ENCODE measurements at regions not wholly inside any gene's neighbourhood (a gene's known extent, or its start where the extent isn't known, plus 50 kb on each side); places are given as distances from the start of the nearest gene placed in this dataset.

GRCh38 chr2:21643180-21643579 lies 519.4 kb downstream of the TDRD15 start:
- intact Hi-C loops (cut with DNase I) = no loop called here
- DNase-seq (ENCODE audit: low spot score) = no peak

GRCh38 chr2:21644266-21644665 lies 520.5 kb downstream of the TDRD15 start:
- intact Hi-C loops (cut with DNase I) = no loop called here
- DNase-seq (ENCODE audit: low spot score) = no peak

- no peak for DNase-seq (ENCODE audit: low spot score)
- intact Hi-C loops (cut with DNase I) = no loop called here
Observed at GRCh38 chr2:21646345-21646744, 522.6 kb downstream of the TDRD15 start.

GRCh38 chr2:21650569-21650968 lies 526.8 kb downstream of the TDRD15 start:
- no peak for DNase-seq (ENCODE audit: low spot score)
- intact Hi-C loops (cut with DNase I) = no loop called here

DNA sequence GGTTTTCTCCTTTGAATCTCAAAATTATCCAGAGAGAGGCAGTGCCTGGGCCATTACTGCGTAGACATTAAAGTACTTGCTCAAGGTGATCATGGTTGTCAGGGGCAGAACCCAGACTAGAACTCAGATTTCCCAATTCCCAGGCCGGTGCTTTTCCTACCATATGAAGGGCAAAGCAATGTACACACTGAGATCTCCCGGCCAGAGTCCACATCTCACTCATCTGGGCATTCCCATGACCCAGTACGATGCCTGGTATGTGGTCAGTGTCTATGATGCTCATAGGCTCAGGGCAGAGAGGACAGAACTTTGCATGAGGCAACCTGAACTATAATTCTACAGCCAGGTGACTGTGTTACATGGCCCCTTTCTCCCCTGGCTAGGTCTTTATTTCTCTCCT lies 531.4 kb downstream of the TDRD15 start:
- no peak for DNase-seq (ENCODE audit: low spot score)
- intact Hi-C loops (cut with DNase I) = no loop called here

DNA sequence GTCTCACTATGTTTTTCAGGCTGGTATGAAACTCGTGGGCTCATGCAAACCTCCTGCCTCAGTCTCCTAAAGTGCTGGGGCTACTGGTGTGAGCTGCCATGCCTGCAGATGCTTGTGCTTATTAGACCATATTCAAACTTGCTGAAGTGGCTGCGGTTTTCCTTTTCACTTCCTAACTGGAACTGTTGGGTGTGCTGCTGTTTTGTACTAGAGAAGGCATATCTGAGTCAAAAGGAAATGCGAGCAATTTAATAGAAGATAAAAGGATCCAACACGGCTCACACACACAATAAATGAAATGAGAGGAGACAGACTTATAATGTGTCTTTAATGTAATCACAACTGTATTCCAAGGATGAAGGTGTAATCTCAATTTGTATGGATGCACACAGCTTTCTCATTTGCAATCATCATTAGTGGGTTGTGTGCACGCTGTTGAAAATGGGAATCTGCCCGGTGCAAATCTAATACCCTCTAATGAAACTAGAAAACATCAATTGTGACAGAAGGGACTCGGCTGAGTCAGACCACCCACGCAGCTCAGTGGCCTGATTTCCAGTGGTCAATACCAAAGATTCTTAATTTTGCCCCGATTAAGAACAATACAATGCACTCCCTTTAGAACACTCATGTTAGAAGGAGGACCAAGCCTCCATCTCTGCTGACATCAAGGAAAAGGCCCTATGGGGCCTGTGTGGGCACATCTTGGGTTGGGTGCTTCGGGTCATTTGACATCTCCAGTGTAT lies 532.7 kb downstream of the TDRD15 start:
- intact Hi-C loops (cut with DNase I) = no loop called here
- no peak for DNase-seq (ENCODE audit: low spot score)

GRCh38 chr2:21657445-21657844 lies 533.7 kb downstream of the TDRD15 start:
- no peak for DNase-seq (ENCODE audit: low spot score)
- intact Hi-C loops (cut with DNase I) = no loop called here

- DNase-seq (ENCODE audit: low spot score) = no peak
- intact Hi-C loops (cut with DNase I) = no loop called here
Observed at GRCh38 chr2:21658269-21658668, 534.5 kb downstream of the TDRD15 start.

DNA sequence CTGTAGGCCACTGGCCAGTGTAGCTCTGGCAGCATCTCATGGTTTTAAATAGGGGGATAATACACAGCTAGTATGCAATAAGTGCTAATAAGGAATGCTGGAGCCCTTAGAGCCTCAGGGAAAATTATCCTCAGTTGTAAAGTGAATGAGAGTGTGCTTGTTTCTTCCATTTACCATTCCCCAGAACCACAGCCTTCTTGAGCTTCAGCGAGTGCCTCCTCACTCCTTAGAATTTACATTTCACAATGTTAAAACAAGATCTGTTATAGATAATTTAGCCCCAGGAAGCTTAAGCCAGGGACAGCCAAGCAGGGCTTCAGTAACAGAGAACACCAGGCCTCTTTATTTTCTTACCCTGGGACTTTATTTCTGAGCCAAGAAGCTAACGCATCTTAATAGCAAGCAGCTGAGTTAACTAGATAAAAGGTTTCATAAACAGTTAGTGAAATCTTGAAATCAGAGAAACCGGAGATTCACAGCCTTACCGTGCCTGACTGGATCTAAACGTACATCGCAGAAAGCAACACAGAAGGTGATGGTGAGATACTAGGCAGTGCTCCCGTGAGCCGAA lies 535.2 kb downstream of the TDRD15 start:
- intact Hi-C loops (cut with DNase I) = no loop called here
- DNase-seq (ENCODE audit: low spot score) = no peak

DNA sequence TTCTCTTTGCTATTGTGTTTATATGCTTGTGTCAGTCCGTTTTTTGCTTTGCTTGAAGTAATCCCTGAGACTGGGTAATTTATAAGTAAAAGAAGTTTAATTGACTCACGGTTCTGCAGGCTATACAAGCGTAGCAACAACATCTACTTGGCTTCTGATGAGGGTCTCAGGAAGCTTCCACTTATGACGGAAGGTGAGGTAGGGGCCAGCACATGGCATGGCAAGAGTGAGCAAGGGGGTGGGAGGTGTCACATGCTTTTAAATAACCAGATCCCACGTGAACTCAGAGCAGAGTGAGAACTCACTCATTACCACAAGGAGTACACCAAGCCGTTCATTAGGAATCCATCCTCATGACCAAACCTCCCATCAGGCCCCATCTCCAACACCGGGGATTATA lies 540.3 kb downstream of the TDRD15 start:
- intact Hi-C loops (cut with DNase I) = no loop called here
- DNase-seq (ENCODE audit: low spot score) = no peak

DNA sequence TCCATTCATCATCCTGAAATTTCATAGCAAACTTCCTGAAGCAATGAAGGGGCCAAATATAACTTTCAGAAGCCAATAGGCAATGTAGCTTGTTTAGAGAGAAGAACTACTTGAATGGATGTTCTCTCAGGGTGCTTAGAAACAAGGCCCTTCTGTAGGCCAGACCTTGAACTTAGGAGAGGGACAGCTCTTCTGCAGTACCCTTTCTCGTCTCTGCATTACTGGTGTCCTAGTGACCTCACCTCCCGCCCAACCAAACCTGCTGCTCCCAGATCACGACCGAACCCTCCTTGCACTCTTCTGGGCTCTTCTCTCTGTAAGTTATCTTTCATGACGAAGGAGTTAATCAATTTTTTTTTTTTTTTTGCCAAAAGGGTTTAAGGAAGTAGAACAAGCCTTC lies 543.9 kb downstream of the TDRD15 start:
- intact Hi-C loops (cut with DNase I) = no loop called here
- DNase-seq (ENCODE audit: low spot score) = no peak

GRCh38 chr2:21668078-21668710 lies 544.4 kb downstream of the TDRD15 start:
- intact Hi-C loops (cut with DNase I) = no loop called here
- no peak for DNase-seq (ENCODE audit: low spot score)

GRCh38 chr2:21676041-21676440 lies 552.3 kb downstream of the TDRD15 start:
- no peak for DNase-seq (ENCODE audit: low spot score)
- intact Hi-C loops (cut with DNase I) = no loop called here

DNA sequence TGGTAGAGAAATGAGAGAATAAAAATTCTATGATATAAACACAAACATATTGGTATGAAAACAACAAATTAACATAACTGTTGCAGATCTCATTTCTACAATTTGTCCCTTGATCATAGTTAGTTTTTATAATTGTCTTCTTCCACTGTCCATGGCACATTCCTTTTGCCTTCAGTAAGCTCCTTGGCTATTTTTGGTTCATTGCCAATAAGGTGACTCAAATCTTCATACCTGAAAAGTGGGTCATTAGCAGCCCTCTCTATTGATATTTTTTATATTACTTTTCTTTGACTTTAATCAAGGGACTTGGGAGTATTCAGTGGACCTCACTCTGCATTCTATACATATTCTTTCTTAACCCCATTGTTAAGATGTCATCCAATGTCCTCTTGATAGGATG lies 552.9 kb downstream of the TDRD15 start:
- intact Hi-C loops (cut with DNase I) = no loop called here
- no peak for DNase-seq (ENCODE audit: low spot score)

DNA sequence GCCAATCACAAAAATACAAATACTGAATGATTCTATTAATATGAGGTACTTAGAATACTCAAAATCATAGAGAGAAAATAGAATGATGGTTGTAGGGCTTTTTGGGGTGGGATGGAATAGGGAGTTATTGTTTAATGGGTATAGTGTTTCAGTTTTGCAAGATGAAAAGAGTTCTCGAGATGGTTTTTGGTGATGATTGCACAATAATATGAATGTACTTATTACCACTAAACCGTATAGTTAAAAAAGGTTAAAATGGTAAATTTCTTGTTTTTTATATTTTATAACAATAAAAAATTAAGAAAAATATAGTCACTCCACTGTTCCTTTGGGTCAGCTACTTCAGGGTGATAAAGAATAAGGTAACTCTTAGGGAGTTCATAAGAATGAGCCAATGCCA lies 560.1 kb downstream of the TDRD15 start:
- DNase-seq (ENCODE audit: low spot score) = no peak
- intact Hi-C loops (cut with DNase I) = no loop called here

DNA sequence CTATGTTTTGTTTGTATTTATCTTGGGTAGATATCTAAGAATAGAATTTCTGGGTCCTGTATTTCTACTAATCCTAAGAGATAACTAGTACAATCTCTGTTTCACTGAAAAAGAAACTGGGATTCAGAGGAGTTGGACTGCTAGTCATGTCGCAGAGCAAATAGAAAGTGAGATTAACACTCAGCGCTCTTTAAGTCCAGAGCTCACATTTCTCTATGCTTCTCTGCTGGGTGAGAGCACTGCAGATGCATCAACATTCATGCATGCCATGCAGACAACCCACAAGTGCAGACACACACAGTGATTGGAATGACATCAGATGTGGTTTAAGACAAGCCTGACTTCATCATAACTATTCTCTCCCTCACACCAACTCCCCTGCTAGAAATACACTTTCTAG lies 563.8 kb downstream of the TDRD15 start:
- DNase-seq (ENCODE audit: low spot score) = no peak
- intact Hi-C loops (cut with DNase I) = no loop called here

GRCh38 chr2:21690005-21690404 lies 566.2 kb downstream of the TDRD15 start:
- DNase-seq (ENCODE audit: low spot score) = no peak
- intact Hi-C loops (cut with DNase I) = no loop called here

DNA sequence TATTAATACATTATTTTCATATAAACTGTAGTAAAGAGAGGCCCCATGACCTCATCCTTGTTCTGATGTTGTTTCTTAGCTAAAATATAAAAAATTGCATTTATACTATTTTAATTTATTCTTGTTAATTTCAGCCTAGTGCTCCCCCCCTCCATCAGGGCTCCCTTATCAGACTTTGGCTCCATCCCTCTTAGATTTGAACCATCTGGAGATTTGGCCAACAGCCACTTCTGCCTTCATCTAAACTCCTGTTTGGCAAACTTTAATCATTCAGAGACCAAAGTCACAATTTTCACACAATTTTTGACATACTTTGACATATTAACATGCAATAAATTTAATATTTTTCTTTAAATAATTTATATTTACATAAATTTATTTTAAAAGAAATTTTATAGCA lies 569.3 kb downstream of the TDRD15 start:
- no peak for DNase-seq (ENCODE audit: low spot score)
- intact Hi-C loops (cut with DNase I) = no loop called here

GRCh38 chr2:21694079-21694878 lies 570.5 kb downstream of the TDRD15 start:
- intact Hi-C loops (cut with DNase I) = no loop called here

GRCh38 chr2:21696900-21697299 lies 573.1 kb downstream of the TDRD15 start:
- DNase-seq (ENCODE audit: low spot score) = no peak
- intact Hi-C loops (cut with DNase I) = no loop called here

More at GRCh38 chr2:21694079-21694878, 570.5 kb downstream of the TDRD15 start:
- no peak for DNase-seq (ENCODE audit: low spot score)
